Kasumi-1 (cell line): ENCODE measurements at regions not wholly inside any gene's neighbourhood (a gene's known extent, or its start where the extent isn't known, plus 50 kb on each side); places are given as distances from the start of the nearest gene placed in this dataset.
"Not testable (repeated sequence)": the region's sequence is repeated elsewhere in the genome, so short reads cannot be mapped to it uniquely, and the experiment has no call there.

Experiments used
- DNase-seq, 2 experiments: peaks; one replicate each; lab custom pipeline; 2025; lab: John Stamatoyannopoulos, UW

- DNase-seq, result not testable (repeated sequence)
These were observed 730.0 kb upstream of the SEMA6A start for GRCh38 chr5:117304512-117305107.

- DNase-seq, result no peak
These were observed 728.3 kb upstream of the SEMA6A start for GRCh38 chr5:117302949-117303348.

GRCh38 chr5:117302473-117302872, 727.9 kb upstream of the SEMA6A start:
- DNase-seq, result no peak

- no peak for DNase-seq
These were observed 725.3 kb upstream of the SEMA6A start for GRCh38 chr5:117299936-117300328.

GRCh38 chr5:117299224-117299935, 724.8 kb upstream of the SEMA6A start:
- DNase-seq, result no peak

- no peak for DNase-seq
These were observed 722.2 kb upstream of the SEMA6A start for GRCh38 chr5:117296872-117297271.

- no peak for DNase-seq
These were observed 721.3 kb upstream of the SEMA6A start for GRCh38 chr5:117295941-117296340.

- DNase-seq, result no peak
These were observed 712.2 kb upstream of the SEMA6A start for GRCh38 chr5:117286813-117287212.

GRCh38 chr5:117271656-117272055, 697.0 kb upstream of the SEMA6A start:
- DNase-seq, result no peak

- DNase-seq, result no peak
These were observed 691.7 kb upstream of the SEMA6A start for GRCh38 chr5:117266280-117266679.

GRCh38 chr5:117263231-117263630, 688.6 kb upstream of the SEMA6A start:
- no peak for DNase-seq

- no peak for DNase-seq
These were observed 688.0 kb upstream of the SEMA6A start for GRCh38 chr5:117262572-117263131.

- no peak for DNase-seq
These were observed 687.4 kb upstream of the SEMA6A start for GRCh38 chr5:117261948-117262571.

- no peak for DNase-seq
These were observed 680.8 kb upstream of the SEMA6A start for GRCh38 chr5:117255211-117256027.

- DNase-seq, result no peak
These were observed 677.9 kb upstream of the SEMA6A start for GRCh38 chr5:117252566-117252965.

GRCh38 chr5:117249086-117249815, 674.6 kb upstream of the SEMA6A start:
- DNase-seq, result no peak

- no peak for DNase-seq
These were observed 671.8 kb upstream of the SEMA6A start for GRCh38 chr5:117246424-117246823.

- no peak for DNase-seq
These were observed 670.5 kb upstream of the SEMA6A start for GRCh38 chr5:117245130-117245529.

GRCh38 chr5:117242028-117242427, 667.4 kb upstream of the SEMA6A start:
- no peak for DNase-seq

- DNase-seq, result no peak
These were observed 662.3 kb upstream of the SEMA6A start for GRCh38 chr5:117236941-117237340.

GRCh38 chr5:117235786-117236185, 661.2 kb upstream of the SEMA6A start:
- DNase-seq, result no peak

GRCh38 chr5:117230375-117230774, 655.8 kb upstream of the SEMA6A start:
- no peak for DNase-seq
